HCT116 (cell line): ENCODE measurements at regions not wholly inside any gene's neighbourhood (a gene's known extent, or its start where the extent isn't known, plus 50 kb on each side); places are given as distances from the start of the nearest gene placed in this dataset.

Experiments
- ATAC-seq: fragments of 200-7000 bp; cut with Tn5 transposase; 2 replicates; pipeline ENCODE4 v1.9.1; 2020; ENCODE audit warnings: mild to moderate bottlenecking, moderate library complexity
- BruUV-seq: library from RNA; stranded (reverse); fragments of 400-500 nt; replicated peaks from 2 replicates; lab custom pipeline; 2021; lab: Mats Ljungman, UMichigan
- CTCF ChIA-PET: fragments of 300-600 bp; sonication (Branson Sonifier 250); formaldehyde crosslinking; loops from one replicate; lab custom pipeline; 2021; ENCODE audit warnings: antibody characterized with exemption; lab: Charles Lee
- POLR2A ChIA-PET: fragments of 300-600, 350-600 bp; sonication (Branson Sonifier 250); formaldehyde crosslinking; loops from one replicate; lab custom pipeline; 2021; ENCODE audit warnings: antibody characterized with exemption; lab: Charles Lee
- RAD21 ChIA-PET, 2 experiments: fragments of 300-600 bp; sonication (Branson Sonifier 250); formaldehyde crosslinking; loops; one replicate each; lab custom pipeline; 2023; ENCODE audit warnings: low total read pairs in 2 of 2; ENCODE audit not compliant: uncharacterized antibody in 2 of 2, unreplicated experiment in 2 of 2, low non-redundant PET in 1 of 2; lab: Charles Lee
- DNase-seq: peaks from one replicate; pipeline ENCODE4 v3.0.0-alpha.2; 2010; ENCODE audit warnings: low read depth, low spot score
- H2AFZ ChIP-seq: fragments of 200-600 bp; shearing (Covaris generic), sonication (generic); 2 replicates; pipeline ENCODE4 v1.6.1; 2017; ENCODE audit warnings: low read depth, mixed run types, mixed read lengths, antibody characterized with exemption, low read length; ENCODE audit not compliant: poor library complexity, severe bottlenecking
- H3K27ac ChIP-seq: 2 replicates; pipeline ENCODE4 v1.5.1; 2012; ENCODE audit warnings: low read depth, low read length
- H3K27me3 ChIP-seq: fragments of 200-600 bp; sonication (generic); 2 replicates; pipeline ENCODE4 v1.6.1; 2016; ENCODE audit warnings: mixed run types, low read length, mixed read lengths; ENCODE audit not compliant: insufficient read depth
- H3K36me3 ChIP-seq, 2 experiments: fragments of 200-500 bp in 1 of 2; fragments of 200-600 bp in 1 of 2; sonication (Bioruptor generic) in 1 of 2; sonication (generic) in 1 of 2; 2 replicates each; pipeline versions ENCODE4 v1.5.1 to v1.6.1; 2014 to 2016; ENCODE audit warnings: low read length in 2 of 2, inconsistent platforms in 1 of 2, mixed read lengths in 1 of 2, mixed run types in 1 of 2; ENCODE audit not compliant: insufficient read depth in 2 of 2, control insufficient read depth in 1 of 2
- H3K4me1 ChIP-seq, 2 experiments: fragments of 200-600 bp in 1 of 2; sonication (generic) in 1 of 2; 2 replicates each; pipeline versions ENCODE4 v1.5.1 to v1.6.1; 2012 to 2017; ENCODE audit warnings: low read length in 2 of 2, inconsistent platforms in 1 of 2, mild to moderate bottlenecking in 1 of 2, mixed read lengths in 1 of 2, mixed run types in 1 of 2, moderate library complexity in 1 of 2; ENCODE audit not compliant: insufficient read depth in 2 of 2, control insufficient read depth in 1 of 2
- H3K4me2 ChIP-seq: fragments of 200-600 bp; sonication (generic); 2 replicates; pipeline ENCODE4 v1.6.1; 2017; ENCODE audit warnings: mixed run types, low read length, mixed read lengths
- H3K4me3 ChIP-seq, 2 experiments: fragments of 200-600 bp in 1 of 2; sonication (generic) in 1 of 2; replicated peaks in 1 of 2; 2 replicates each; pipeline ENCODE4 v1.5.1; 2011 to 2016; ENCODE audit warnings: low read length in 2 of 2, control low read depth in 1 of 2, low read depth in 1 of 2, mild to moderate bottlenecking in 1 of 2, mixed read lengths in 1 of 2, mixed run types in 1 of 2
- H3K79me2 ChIP-seq: fragments of 200-600 bp; sonication (generic); 2 replicates; pipeline ENCODE4 v1.6.1; 2017; ENCODE audit warnings: mild to moderate bottlenecking, mixed run types, low read length, moderate library complexity, mixed read lengths; ENCODE audit not compliant: insufficient read depth
- H3K9ac ChIP-seq: fragments of 200-600 bp; sonication (generic); 2 replicates; pipeline ENCODE4 v1.6.1; 2016; ENCODE audit warnings: low read length, mixed read lengths
- H3K9me2 ChIP-seq: fragments of 200-600 bp; sonication (generic), shearing (Covaris generic); 2 replicates; pipeline ENCODE4 v1.6.1; 2017; ENCODE audit warnings: mixed run types, mild to moderate bottlenecking, moderate library complexity; ENCODE audit not compliant: insufficient read depth
- H3K9me3 ChIP-seq, 2 experiments: fragments of 200-500 bp in 1 of 2; fragments of 200-600 bp in 1 of 2; sonication (Bioruptor generic) in 1 of 2; sonication (generic) in 1 of 2; 2 replicates each; pipeline ENCODE4 v1.6.1; 2014 to 2017; ENCODE audit warnings: low read length in 2 of 2, mixed read lengths in 2 of 2, inconsistent platforms in 1 of 2, low read depth in 1 of 2, mild to moderate bottlenecking in 1 of 2, mixed run types in 1 of 2, moderate library complexity in 1 of 2; ENCODE audit not compliant: control insufficient read depth in 1 of 2, insufficient read depth in 1 of 2
- H4K20me1 ChIP-seq: fragments of 200-600 bp; sonication (generic), shearing (Covaris generic); 2 replicates; pipeline ENCODE4 v1.6.1; 2017; ENCODE audit warnings: mixed run types, mild to moderate bottlenecking, moderate library complexity; ENCODE audit not compliant: insufficient read depth
- ATF3 ChIP-seq: IDR thresholded peaks from 2 replicates; pipeline ENCODE4 v1.6.1; 2012
- CBX3 ChIP-seq: IDR thresholded peaks from 2 replicates; pipeline ENCODE4 v1.6.1; 2012; ENCODE audit warnings: low read depth
- ELF1 ChIP-seq: IDR thresholded peaks from 2 replicates; pipeline ENCODE4 v1.6.1; 2012; ENCODE audit warnings: low read depth, borderline replicate concordance
- EZH2 ChIP-seq: fragments of 200-600 bp; sonication (generic); IDR thresholded peaks from 2 replicates; pipeline ENCODE4 v1.6.1; 2017; ENCODE audit warnings: antibody characterized with exemption, mixed run types
- EZH2phosphoT487 ChIP-seq: fragments of 200-600 bp; IDR thresholded peaks from 2 replicates; pipeline ENCODE4 v1.6.1; 2018; ENCODE audit warnings: antibody characterized with exemption, borderline replicate concordance
- JUND ChIP-seq: IDR thresholded peaks from 2 replicates; pipeline ENCODE4 v1.6.1; 2012
- POLR2A ChIP-seq: IDR thresholded peaks from 2 replicates; pipeline ENCODE4 v1.7.0; 2011; ENCODE audit warnings: borderline replicate concordance; ENCODE audit not compliant: insufficient read depth, insufficient read length; ENCODE audit errors: extremely low read depth
- POLR2AphosphoS5 ChIP-seq: IDR thresholded peaks from 2 replicates; pipeline ENCODE4 v1.6.1; 2011; ENCODE audit warnings: mild to moderate bottlenecking, low read depth, low read length, moderate library complexity
- SIN3A ChIP-seq: IDR thresholded peaks from 2 replicates; pipeline ENCODE4 v1.6.1; 2012; ENCODE audit warnings: low read depth
- SP1 ChIP-seq: IDR thresholded peaks from 2 replicates; pipeline ENCODE4 v1.6.1; 2012; ENCODE audit warnings: low read depth
- SRF ChIP-seq: IDR thresholded peaks from 2 replicates; pipeline ENCODE4 v1.6.1; 2012; ENCODE audit warnings: low read depth
- TCF7L2 ChIP-seq: IDR thresholded peaks from 2 replicates; pipeline ENCODE4 v1.7.0; 2011; ENCODE audit warnings: borderline replicate concordance, inconsistent platforms; ENCODE audit not compliant: insufficient read depth, insufficient read length; ENCODE audit errors: extremely low read depth
- ZFX ChIP-seq: fragments of 450-650 bp; IDR thresholded peaks from 2 replicates; pipeline ENCODE4 v1.6.1; 2017
- ZNF274 ChIP-seq: fragments of 200-500 bp; sonication (Bioruptor generic); IDR thresholded peaks from 2 replicates; pipeline ENCODE4 v1.6.1; 2014; ENCODE audit warnings: mild to moderate bottlenecking, low read depth, low read length, inconsistent platforms
- intact Hi-C: fragments of 100-400 bp; cut with micrococcal nuclease; formaldehyde crosslinking; loops from 2 replicates; pipeline ENCODE4 v1.10.0; 2022
- TF ChIP-seq, protein P1 (sequence below): IDR thresholded peaks from 2 replicates; pipeline ENCODE4 v1.6.1; 2012
- TF ChIP-seq, protein P2 (sequence below): IDR thresholded peaks from 2 replicates; pipeline ENCODE4 v1.6.1; 2011; ENCODE audit warnings: mild to moderate bottlenecking, low read length, moderate library complexity; ENCODE audit not compliant: insufficient replicate concordance; ENCODE audit errors: extremely low read depth
- TF ChIP-seq, protein P3 (sequence below), 3 experiments: fragments of 200-600 bp in 1 of 3; sonication (generic) in 1 of 3; IDR thresholded peaks in 2 of 3; conservative IDR thresholded peaks in 1 of 3; 2 replicates each; pipeline ENCODE4 v1.5.1; 2012 to 2017; ENCODE audit warnings: low read depth in 2 of 3, low read length in 2 of 3, antibody characterized with exemption in 1 of 3, borderline replicate concordance in 1 of 3, control low read depth in 1 of 3, mild to moderate bottlenecking in 1 of 3, mixed read lengths in 1 of 3, mixed run types in 1 of 3, moderate library complexity in 1 of 3; ENCODE audit not compliant: insufficient read depth in 1 of 3

- ChIA-PET POLR2A (no interaction called here), CTCF (no interaction called here), RAD21 (no interaction called here)
- H3K9me2 ChIP-seq, result no peaks in the 10 kb centered on the region
- no peaks in the 10 kb centered on the region for H4K20me1 ChIP-seq
- H3K9ac ChIP-seq, result no peak overlapping the region
- no TSS peak for BruUV-seq
- no peak for TF ChIP-seq SRF
- TF ChIP-seq, protein P1, sequence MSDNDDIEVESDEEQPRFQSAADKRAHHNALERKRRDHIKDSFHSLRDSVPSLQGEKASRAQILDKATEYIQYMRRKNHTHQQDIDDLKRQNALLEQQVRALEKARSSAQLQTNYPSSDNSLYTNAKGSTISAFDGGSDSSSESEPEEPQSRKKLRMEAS, result no peak
- no peak for TF ChIP-seq ATF3
- no peak for TF ChIP-seq SIN3A
- TF ChIP-seq POLR2A, result no peak
- no peak for TF ChIP-seq EZH2
- TF ChIP-seq TCF7L2, result no peak
- TF ChIP-seq CBX3, result no peak
- TF ChIP-seq EZH2phosphoT487, result no peak
- no peak for TF ChIP-seq JUND
- TF ChIP-seq ELF1, result no peak
- TF ChIP-seq, protein P2, sequence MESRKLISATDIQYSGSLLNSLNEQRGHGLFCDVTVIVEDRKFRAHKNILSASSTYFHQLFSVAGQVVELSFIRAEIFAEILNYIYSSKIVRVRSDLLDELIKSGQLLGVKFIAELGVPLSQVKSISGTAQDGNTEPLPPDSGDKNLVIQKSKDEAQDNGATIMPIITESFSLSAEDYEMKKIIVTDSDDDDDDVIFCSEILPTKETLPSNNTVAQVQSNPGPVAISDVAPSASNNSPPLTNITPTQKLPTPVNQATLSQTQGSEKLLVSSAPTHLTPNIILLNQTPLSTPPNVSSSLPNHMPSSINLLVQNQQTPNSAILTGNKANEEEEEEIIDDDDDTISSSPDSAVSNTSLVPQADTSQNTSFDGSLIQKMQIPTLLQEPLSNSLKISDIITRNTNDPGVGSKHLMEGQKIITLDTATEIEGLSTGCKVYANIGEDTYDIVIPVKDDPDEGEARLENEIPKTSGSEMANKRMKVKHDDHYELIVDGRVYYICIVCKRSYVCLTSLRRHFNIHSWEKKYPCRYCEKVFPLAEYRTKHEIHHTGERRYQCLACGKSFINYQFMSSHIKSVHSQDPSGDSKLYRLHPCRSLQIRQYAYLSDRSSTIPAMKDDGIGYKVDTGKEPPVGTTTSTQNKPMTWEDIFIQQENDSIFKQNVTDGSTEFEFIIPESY, result no peak
- TF ChIP-seq, protein P3, sequence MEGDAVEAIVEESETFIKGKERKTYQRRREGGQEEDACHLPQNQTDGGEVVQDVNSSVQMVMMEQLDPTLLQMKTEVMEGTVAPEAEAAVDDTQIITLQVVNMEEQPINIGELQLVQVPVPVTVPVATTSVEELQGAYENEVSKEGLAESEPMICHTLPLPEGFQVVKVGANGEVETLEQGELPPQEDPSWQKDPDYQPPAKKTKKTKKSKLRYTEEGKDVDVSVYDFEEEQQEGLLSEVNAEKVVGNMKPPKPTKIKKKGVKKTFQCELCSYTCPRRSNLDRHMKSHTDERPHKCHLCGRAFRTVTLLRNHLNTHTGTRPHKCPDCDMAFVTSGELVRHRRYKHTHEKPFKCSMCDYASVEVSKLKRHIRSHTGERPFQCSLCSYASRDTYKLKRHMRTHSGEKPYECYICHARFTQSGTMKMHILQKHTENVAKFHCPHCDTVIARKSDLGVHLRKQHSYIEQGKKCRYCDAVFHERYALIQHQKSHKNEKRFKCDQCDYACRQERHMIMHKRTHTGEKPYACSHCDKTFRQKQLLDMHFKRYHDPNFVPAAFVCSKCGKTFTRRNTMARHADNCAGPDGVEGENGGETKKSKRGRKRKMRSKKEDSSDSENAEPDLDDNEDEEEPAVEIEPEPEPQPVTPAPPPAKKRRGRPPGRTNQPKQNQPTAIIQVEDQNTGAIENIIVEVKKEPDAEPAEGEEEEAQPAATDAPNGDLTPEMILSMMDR (IDR thresholded peaks at IDR 0.05 in 2 of 3, conservative IDR thresholded peaks at IDR 0.05 in 1 of 3; ENCODE audit: borderline replicate concordance in 1 of 3, insufficient read depth in 1 of 3, low read depth in 2 of 3, low read length in 2 of 3), result no peak
- TF ChIP-seq ZNF274, result no peak
- TF ChIP-seq ZFX, result no peak
- TF ChIP-seq SP1, result no peak
- no peak for TF ChIP-seq POLR2AphosphoS5
- no peak overlapping the region for H3K4me2 ChIP-seq
- H3K79me2 ChIP-seq, result no peaks in the 10 kb centered on the region
- no peaks in the 10 kb centered on the region for H3K36me3 ChIP-seq
- ATAC-seq (no peak), DNase-seq (no peak)
- H3K4me3 ChIP-seq, result no peak overlapping the region
- intact Hi-C loops, result no loop called here
- no peaks in the 10 kb centered on the region for H3K4me1 ChIP-seq
- H3K9me3 ChIP-seq, result no peaks in the 10 kb centered on the region
- no peak overlapping the region for H2AFZ ChIP-seq
- no peaks in the 10 kb centered on the region for H3K27me3 ChIP-seq
- no peak overlapping the region for H3K27ac ChIP-seq
Observed at GRCh38 chr10:21145751-21146435, 248.8 kb upstream of the NEBL start.
